ENCODE measurements at regions not wholly inside any gene's neighbourhood (a gene's known extent, or its start where the extent isn't known, plus 50 kb on each side); places are given as distances from the start of the nearest gene placed in this dataset.

GRCh38 chr3:157979022-157979421, 127.2 kb downstream of the SHOX2 start:
- no peak for TF ChIP-seq EZH2 (IDR thresholded peaks at IDR 0.05; ENCODE audit: low read length, missing control alignments)
- TF ChIP-seq, protein P1, sequence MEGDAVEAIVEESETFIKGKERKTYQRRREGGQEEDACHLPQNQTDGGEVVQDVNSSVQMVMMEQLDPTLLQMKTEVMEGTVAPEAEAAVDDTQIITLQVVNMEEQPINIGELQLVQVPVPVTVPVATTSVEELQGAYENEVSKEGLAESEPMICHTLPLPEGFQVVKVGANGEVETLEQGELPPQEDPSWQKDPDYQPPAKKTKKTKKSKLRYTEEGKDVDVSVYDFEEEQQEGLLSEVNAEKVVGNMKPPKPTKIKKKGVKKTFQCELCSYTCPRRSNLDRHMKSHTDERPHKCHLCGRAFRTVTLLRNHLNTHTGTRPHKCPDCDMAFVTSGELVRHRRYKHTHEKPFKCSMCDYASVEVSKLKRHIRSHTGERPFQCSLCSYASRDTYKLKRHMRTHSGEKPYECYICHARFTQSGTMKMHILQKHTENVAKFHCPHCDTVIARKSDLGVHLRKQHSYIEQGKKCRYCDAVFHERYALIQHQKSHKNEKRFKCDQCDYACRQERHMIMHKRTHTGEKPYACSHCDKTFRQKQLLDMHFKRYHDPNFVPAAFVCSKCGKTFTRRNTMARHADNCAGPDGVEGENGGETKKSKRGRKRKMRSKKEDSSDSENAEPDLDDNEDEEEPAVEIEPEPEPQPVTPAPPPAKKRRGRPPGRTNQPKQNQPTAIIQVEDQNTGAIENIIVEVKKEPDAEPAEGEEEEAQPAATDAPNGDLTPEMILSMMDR (conservative IDR thresholded peaks at IDR 0.05 in 1 of 2, IDR thresholded peaks at IDR 0.05 in 1 of 2; ENCODE audit: low read depth in 1 of 2, low read length in 2 of 2): no peak
